C4-2B (cell line): ENCODE measurements at regions not wholly inside any gene's neighbourhood (a gene's known extent, or its start where the extent isn't known, plus 50 kb on each side); places are given as distances from the start of the nearest gene placed in this dataset.

Experiments used
- ZFX ChIP-seq: fragments of 450-650 bp; IDR thresholded peaks from 2 replicates; pipeline ENCODE4 v1.6.1; 2017
- TF ChIP-seq, protein P1 (sequence below): fragments of 450-650 bp; conservative IDR thresholded peaks from 2 replicates; pipeline ENCODE4 v1.5.1; 2017; ENCODE audit warnings: mild to moderate bottlenecking

DNA sequence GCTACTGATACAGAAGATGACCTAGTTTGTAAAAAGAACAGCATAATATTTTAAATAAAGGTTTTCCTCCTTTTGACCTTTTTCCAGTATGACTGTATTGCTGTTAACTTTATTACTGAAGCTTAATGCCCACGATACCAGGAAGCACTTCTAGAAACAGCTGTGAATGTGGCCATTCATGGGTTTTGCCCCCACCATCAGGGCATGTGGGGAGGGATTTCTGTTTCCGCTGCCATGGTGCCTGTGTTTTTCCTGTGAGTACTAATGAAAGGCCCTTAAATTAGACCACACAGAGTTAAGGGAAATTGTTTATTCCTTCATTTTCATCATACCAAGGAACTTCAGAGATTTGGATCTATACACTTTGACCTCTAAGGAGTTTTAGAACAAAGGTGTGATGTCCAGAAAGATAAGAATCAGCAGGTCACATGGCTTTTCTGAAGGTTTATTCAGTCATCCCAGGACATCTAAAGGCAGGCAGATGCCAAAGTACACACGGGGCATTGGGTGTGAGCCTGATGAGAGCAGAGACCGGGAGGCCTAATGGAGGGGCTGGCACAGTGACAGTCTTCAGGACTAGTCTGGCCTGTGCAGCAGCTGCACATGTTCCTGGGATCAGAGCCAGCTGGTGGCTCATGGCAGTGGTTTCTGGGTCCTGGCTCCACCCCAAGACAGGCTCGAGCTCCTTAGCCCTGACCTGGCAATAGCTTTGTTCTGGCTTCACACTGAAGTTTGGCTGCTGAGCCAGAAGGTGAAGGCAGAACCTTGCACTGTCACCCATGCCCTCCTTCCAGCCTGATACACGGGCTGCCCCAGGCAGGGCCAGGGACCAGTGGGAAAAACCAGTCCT lies 190.9 kb downstream of the REEP3 start:
- TF ChIP-seq, protein P1, sequence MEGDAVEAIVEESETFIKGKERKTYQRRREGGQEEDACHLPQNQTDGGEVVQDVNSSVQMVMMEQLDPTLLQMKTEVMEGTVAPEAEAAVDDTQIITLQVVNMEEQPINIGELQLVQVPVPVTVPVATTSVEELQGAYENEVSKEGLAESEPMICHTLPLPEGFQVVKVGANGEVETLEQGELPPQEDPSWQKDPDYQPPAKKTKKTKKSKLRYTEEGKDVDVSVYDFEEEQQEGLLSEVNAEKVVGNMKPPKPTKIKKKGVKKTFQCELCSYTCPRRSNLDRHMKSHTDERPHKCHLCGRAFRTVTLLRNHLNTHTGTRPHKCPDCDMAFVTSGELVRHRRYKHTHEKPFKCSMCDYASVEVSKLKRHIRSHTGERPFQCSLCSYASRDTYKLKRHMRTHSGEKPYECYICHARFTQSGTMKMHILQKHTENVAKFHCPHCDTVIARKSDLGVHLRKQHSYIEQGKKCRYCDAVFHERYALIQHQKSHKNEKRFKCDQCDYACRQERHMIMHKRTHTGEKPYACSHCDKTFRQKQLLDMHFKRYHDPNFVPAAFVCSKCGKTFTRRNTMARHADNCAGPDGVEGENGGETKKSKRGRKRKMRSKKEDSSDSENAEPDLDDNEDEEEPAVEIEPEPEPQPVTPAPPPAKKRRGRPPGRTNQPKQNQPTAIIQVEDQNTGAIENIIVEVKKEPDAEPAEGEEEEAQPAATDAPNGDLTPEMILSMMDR: no peak
- no peak for TF ChIP-seq ZFX
